Urothelium cell line (cell line): ENCODE measurements at regions not wholly inside any gene's neighbourhood (a gene's known extent, or its start where the extent isn't known, plus 50 kb on each side); places are given as distances from the start of the nearest gene placed in this dataset.

Experiments
- DNase-seq: peaks from one replicate; pipeline ENCODE4 v3.0.0; 2011; ENCODE audit warnings: low spot score, mixed read lengths
- FAIRE-seq: peaks from 2 replicates; lab custom pipeline; 2011; peaks lifted over from hg19 to GRCh38; lab: Jason Lieb, UNC

DNA sequence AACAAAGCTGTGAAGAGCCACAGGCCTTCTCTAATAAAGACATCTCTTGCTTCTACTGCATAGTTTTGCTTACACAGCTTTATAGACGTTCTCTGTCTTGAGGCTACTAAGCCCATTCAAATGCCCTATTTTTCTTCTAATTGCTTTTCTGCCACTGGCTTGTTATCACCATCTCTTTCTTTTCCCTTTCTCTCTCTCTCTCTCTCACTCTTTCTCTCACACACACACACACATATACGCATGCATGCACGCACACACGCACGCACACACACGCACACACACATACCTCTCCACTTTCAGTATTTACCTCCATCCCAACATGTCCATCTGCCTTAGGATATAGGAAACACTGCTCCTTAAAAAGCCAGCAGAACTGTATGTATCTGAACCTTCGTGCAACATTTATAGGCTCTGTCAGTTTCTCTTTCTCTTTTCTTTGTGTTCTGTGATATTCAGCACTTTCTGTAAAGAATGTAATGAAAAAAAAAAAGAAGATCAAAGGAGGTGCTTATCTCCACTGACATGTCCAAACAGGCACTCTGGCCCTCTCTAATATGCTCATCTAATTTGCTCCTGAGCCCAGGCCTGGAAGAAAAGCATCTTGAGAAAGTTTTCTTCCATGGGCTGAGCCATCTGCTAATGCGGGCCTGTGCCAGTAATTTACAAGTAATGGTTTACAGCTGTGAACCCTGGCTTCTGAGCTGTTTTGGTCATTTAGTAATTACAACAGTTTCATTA is 1046.7 kb upstream of the MAP3K7 start:
- no peak for DNase-seq
- FAIRE-seq: no peak

DNA sequence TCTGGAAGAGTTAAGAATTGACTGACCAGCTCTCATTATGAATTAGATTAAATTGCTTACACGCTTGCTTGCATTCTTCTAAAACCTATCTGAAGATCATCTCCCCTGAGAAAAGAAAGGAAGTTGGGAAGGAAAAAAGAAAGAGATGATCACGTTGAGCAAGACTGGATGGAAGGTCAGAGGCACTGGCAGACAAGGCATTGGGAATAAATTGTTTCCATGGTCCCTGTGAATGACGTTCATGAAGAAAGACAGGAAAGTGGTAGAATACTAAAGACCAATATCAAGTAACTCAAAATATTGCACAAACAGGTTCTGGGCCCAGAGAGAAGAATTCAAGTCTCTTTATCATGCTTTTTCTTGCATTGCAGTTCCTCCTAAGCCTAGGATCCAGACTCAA is 1045.4 kb upstream of the MAP3K7 start:
- no peak for DNase-seq
- no peak for FAIRE-seq

DNA sequence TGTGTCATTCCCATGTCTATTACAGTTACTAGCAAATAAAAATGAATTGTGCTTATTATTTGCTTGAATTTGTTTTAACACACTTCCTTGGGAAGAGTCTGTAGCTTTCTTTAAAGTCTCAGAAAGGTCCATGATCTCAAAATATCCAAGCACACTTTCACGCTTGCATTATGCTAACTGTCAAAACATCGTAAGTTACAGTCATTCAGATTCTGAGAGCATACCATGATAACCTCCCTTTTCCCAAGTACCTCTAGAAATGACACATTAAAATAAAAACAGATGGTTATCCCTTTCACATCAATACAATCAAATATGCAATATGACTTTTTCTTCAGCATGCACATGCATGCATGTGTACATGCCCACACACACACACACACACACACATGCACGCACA is 1044.4 kb upstream of the MAP3K7 start:
- DNase-seq (no peak), FAIRE-seq (no peak)

DNA sequence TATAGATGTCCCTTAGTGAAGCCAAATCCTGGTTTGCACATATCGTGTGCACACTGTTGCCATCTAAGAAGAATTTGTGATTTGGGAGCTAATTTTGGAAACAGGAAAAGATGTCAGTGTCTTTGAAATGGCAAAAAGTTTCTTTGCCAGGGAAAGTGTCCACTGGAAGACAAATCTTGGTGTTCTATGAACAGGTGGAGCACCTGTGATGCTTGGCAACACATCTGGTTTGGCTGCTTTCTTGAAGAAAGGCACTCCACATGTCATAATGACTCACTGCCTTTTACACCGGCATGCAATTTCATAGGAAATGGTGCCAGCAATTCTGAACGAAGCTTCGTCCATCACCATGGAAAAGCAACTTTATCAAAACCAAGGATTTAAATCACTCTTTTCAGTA is 1040.0 kb upstream of the MAP3K7 start:
- no peak for FAIRE-seq
- DNase-seq: no peak

DNA sequence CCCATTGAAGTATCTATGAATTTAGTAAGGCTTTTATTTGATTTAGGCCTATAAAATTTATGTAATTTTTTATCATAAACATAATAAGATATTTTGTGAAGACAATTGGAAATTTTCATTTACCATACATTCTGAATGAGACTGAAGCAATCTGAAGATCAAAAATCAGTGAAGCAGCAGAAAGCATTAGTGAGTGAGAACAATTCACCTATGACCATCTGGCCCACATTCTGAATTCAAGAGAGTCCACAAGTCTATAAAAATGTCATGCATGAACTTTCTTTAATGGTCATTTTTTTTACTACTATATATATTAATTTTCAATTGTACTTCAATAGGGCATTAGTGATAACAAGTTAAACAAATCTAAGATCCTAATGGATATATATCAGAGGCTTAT is 1026.6 kb upstream of the MAP3K7 start:
- no peak for DNase-seq
- FAIRE-seq: no peak

DNA sequence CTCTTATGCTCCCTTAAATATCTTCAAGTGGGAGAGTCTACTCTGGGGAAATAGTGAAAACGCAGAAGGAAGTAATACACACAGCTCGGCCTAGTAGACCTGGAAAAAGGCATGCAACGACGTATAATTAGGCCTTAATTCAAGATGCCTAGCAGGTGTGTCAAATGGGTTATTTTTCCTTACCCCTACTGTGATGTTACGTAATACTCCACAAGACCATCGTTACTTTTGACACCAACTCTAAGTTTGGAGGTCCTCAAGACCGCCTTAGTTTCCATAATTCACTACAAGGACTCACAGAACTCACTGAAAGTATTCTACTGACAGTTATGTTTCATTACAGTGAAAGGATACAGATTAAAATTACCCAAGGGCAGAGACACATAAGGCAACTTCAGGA is 1024.3 kb upstream of the MAP3K7 start:
- DNase-seq: no peak
- no peak for FAIRE-seq

DNA sequence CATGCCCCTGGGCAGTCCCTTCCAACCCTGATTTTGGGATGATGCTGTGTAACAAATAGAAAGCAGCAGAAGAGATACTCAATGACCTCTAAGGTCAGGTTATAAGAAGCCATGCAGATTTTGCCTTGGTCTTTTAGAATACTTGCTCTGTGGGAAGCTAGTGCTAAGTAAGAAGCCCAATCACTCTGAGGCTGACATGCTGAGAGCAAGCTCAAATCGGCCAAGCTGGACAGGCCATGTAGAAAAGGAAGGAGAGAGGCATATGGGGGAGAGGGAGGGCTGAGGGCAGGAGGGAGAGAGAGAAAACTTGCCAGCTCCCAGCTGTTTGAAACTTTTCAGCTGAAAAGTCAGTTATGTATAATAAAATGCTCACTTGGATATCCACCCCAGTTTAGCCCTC is 1021.6 kb upstream of the MAP3K7 start:
- FAIRE-seq: no peak

DNA sequence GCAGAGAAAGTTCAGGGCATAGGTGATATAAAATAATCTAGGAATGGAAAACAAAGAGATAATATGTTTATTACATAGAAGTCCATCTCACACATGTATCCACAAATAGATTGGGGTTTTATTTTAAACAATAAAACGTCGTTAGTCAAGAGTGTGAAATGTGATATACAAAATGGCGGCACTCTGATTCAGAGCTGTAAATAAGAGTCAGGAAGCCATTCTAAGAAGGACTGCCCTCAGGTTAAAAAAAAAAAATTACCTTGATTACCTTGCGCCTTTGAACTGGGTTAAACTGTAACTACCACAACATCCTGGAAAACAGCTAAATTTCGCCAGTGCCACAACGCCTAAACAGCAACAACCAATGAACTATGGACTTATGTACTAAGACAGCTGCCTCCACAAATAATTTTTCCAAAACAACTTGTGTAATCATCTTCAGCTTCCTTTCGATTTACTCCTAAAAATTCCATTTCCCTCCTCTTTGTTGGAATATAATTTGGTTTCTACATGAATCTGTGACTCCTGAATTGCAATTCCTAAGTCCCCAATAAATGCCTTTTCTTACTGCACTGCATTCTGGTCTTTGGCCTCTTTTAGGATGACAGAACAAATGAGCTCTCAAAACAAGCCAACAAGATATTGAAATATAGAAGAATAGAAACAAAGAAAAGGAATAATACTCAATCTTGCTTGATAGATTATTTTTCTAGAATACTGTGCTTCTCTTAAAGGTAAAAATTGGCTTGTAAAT is 1019.5 kb upstream of the MAP3K7 start:
- FAIRE-seq (no peak), DNase-seq (no peak)

More for the DNA sequence above, 1021.6 kb upstream of the MAP3K7 start:
- DNase-seq: no peak

DNA sequence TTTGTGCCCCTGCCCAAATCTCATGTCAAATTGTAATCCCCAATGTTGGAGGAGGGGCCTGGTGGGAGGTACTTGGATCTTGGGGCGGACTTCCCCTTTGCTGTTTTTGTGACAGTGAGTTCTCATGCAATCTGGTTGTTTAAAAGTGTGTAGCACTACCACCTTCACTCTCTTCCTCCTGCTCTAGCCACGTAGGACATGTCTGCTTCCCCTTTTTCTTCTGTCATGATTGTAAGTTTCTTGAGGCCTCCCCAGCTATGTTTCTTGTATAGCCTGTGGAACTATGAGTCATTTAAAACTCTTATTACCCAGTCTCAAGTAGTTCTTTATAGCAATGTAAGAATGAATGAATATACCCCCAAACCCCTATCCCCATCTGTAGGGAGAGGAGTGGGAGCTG is 1013.7 kb upstream of the MAP3K7 start:
- DNase-seq (no peak), FAIRE-seq (no peak)

DNA sequence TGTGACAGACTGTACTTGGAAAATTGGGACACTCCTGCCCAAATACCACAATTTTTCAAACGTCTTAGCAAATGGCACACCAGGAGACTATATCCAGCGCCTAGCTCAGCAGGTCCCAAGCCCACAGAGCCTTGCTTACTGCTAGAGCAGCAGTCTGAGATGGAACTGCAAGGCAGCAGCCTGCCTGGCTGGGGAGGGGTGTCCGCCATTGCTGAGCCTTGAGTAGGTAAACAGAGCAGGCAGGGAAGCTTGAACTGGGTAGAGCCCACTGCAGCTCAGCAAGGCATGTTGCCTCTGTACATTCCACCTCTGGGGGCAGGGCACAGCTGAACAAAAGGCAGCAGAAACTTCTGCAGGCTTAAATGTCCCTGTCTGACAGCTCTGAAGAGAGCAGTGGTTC is 1003.3 kb upstream of the MAP3K7 start:
- FAIRE-seq: no peak

DNA sequence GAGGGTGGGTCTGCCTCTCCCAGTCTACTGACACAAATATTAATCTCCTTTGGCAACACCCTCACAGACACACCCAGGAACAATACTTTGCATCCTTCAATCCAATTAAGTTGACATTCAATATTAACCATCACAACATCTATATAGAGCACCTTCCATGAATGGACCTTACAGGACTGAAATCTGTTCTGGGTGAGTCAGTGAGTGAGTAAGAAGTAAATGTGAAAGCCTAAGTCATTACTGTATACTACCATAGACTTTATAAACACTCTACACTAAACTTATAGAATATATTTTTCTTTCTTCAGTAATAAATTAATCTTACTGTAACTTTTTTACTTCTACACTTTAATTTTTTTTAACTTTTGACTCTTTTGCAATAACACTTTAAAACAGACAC is 993.8 kb upstream of the MAP3K7 start:
- DNase-seq (no peak), FAIRE-seq (no peak)

More for the DNA sequence above, 1003.3 kb upstream of the MAP3K7 start:
- no peak for DNase-seq

DNA sequence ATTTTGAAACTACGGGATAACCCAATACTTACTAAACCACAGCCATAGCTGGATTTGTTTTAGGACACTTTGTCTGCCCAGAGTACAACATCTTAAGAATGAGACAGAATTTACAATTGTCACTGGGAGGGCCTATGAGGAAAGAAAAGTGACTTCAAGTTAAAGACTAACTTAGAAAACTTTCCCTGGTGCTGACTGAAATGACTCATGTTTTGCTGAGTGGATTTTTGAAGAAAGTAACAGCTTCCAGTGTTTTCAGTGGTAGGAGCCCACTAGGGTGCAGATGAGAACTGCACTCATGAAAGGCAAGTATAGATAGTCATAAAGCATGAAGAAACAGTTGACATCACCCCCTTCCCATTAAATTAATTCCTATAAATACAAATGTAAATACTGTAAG is 988.2 kb upstream of the MAP3K7 start:
- DNase-seq (no peak), FAIRE-seq (no peak)

DNA sequence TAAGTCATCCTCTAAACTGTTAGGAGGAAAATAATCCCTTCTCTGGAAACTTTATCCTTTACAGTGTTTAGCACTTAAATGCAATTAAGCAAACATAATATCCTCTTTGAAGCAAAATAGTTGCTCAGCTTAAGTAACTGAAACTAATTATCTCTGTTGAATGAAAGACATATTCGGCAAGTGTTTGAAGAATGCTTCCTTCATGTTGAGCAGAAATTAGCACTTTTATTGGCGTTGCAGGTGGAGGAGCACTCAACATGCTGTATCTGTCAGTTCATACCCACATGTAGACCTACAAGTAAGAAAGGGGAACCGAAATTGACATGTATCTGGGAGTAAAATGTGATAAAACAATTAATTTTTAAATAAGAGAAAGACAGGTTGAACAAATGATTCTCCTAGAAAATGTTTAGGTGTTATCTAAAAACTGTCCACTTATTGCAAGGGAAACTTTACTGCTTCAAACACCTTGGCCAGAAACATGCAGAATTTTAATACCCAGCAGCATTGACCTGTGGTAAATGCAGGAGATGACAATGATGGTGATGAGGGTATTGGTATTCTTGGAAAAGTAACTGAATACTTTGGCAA is 987.0 kb upstream of the MAP3K7 start:
- DNase-seq: no peak

DNA sequence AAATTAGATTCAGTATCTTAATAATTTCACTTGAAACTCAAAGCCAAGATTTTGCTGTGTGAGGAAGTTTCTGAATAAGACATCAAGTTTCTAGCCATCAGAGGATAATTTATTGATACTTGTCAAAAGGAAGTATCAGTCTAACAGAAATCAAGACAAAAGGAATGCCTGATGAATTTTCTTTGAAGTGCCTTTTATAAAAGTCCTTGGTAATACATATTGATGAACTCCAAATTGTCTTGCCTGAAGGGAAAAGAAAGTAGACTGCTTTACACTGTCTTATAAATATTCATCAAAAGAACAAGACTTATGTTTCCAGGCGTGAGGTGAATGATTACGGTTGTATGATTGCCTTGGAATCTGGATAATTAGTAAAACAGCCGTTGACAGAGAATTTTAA is 986.0 kb upstream of the MAP3K7 start:
- FAIRE-seq (no peak), DNase-seq (no peak)

More for the DNA sequence above, 987.0 kb upstream of the MAP3K7 start:
- FAIRE-seq: no peak

DNA sequence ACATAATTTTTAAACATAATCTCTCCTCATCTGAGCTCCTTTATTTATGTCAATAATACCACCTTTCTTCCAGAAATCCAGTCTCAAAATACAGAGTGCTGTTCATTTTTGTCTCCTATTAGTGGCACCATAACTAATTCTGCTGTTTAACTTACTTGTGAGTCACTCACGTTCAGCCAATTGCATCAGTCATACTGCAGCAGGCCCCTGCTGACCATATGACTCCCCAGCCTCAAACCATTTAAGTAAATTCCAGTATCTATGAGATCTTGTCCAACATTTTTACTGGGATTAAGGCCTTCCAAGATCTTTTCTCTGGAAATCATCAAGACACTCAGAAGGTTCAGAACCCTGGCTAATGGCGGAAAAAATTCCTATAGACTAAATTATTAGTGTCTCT is 982.2 kb upstream of the MAP3K7 start:
- DNase-seq (no peak), FAIRE-seq (no peak)

DNA sequence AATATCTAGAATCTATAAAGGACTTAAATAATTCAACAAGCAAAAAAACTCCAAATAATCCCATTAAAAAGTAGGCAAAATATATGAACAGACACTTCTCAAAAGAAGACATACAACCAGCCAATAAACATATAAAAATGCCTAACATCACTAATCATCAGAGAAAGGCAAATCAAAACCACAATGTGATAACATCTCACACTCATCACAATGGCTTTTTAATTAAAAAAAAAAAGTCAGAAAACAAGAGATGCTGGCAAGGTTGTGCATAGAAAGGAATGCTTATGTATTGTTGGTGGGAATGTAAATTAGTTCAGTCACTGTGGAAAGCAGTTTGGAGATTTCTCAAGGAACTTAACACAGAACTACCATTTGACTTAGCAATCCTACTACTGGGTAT is 979.6 kb upstream of the MAP3K7 start:
- no peak for FAIRE-seq

DNA sequence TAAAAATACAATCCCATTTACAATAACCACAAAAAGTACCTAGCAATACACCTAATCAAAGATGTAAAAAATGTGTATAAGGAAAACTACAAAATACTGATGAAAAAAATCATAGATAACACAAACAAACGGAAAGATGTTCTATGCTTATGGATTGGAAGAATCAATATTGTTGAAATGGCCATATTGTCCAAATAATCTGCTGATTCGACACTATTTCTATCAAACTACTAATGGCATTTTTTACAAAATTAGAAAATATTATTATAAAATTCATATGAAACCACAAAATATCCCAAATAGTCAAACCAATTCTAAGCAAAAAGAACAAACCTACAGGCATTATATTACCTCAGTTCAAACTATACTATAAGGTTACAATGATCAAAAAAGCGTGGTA is 978.3 kb upstream of the MAP3K7 start:
- no peak for FAIRE-seq
- no peak for DNase-seq

More for the DNA sequence above, 979.6 kb upstream of the MAP3K7 start:
- DNase-seq: no peak

DNA sequence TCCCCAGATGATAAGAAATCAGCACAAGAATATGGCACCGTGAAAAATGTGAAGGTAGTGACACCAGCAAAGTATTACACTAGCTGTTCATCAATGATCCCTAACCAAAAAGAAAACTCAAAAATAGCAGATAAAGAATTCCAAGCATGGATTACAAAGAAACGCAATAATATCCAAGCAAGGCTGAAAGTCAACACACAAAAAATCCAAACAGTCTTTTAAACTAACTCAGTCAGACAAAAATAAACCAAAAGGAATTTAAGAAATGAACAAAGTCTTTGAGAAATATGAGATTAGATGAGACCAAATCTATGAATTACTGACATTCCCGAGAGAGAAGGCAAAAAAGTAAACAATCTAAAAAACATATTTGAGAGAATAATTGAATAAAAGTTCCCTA is 976.1 kb upstream of the MAP3K7 start:
- DNase-seq: no peak
- FAIRE-seq: no peak

DNA sequence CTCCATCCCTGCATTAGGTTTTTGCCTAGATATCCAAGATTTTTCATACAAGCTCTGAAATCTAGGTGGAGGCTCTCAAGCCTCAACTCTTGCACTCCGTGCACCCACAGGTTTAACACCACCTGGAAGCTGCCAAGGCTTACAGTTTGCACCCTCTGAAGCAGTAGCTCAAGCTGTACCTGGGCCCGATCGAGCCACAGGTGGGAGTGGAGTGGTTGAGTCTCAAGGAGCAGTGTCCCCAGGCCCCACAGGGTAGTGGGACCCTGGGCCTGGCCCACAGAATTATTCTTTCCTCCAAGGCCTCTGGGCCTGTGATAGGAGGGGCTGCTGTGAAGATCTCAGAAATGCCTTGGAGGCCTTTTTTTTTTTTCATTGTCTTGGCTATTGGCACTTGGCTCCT is 973.5 kb upstream of the MAP3K7 start:
- FAIRE-seq (no peak), DNase-seq (no peak)

DNA sequence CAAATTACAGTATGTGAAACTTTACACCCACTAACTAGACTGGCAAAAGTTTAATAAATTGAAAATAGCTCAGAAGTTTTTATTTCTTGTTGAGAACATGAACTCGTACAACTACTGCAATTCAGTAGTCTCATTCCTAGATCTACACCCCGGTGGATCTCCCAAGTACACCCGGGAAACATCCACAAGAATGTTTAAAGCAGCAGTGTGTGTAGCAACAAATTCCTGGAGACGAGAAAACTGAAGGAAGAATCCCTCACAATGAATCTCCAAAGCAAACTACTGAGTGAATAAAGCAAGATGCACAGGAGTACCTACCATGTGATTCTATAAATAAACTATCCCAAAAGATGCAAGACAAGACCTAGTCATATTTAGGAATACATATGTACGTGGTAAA is 954.0 kb upstream of the MAP3K7 start:
- no peak for FAIRE-seq
- no peak for DNase-seq

DNA sequence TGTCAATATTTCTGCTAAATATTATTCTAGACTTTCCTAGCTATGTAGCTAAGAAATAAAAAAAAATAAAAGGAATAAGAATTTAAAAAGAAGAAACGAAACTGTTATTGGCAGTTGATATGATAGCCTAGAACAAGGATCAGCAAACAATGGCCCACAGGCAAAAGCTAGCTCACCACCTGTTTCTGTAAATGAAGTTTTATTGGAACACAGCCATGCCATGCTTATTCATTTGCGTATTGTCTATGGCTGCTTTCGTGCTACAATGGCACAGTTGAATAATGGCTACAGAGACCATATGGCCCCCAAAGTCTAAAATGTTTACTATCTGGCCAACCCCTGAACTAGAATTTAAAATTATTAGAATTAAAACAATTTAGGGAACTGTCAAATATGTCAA is 952.6 kb upstream of the MAP3K7 start:
- no peak for FAIRE-seq

DNA sequence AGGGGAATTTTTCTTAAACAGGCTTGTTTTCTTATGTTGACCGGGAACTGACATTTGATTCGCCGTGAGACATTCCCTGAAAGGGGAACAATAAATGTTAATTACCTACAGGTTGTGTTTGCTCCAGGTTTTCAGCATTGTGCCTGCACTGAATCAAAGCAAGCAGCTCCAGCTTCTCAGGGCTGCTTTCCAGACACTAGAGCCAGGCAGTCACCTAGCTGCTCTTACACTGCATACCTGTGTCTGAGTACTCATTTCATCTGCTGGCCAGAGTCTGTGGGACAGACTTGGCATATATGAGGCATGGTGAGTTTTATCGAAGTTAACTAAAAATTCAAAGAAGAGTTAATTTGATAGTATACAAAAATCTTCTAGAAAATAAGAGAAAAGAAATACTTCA is 951.8 kb upstream of the MAP3K7 start:
- DNase-seq: no peak
- FAIRE-seq: no peak

More for the DNA sequence above, 952.6 kb upstream of the MAP3K7 start:
- no peak for DNase-seq
